ENCODE measurements at regions not wholly inside any gene's neighbourhood (a gene's known extent, or its start where the extent isn't known, plus 50 kb on each side); places are given as distances from the start of the nearest gene placed in this dataset.

- no peak for DNase-seq (ENCODE audit: low spot score in 2 of 2)
- no peaks in the 10 kb centered on the region for H3K9me3 ChIP-seq
- TF ChIP-seq, protein P1, sequence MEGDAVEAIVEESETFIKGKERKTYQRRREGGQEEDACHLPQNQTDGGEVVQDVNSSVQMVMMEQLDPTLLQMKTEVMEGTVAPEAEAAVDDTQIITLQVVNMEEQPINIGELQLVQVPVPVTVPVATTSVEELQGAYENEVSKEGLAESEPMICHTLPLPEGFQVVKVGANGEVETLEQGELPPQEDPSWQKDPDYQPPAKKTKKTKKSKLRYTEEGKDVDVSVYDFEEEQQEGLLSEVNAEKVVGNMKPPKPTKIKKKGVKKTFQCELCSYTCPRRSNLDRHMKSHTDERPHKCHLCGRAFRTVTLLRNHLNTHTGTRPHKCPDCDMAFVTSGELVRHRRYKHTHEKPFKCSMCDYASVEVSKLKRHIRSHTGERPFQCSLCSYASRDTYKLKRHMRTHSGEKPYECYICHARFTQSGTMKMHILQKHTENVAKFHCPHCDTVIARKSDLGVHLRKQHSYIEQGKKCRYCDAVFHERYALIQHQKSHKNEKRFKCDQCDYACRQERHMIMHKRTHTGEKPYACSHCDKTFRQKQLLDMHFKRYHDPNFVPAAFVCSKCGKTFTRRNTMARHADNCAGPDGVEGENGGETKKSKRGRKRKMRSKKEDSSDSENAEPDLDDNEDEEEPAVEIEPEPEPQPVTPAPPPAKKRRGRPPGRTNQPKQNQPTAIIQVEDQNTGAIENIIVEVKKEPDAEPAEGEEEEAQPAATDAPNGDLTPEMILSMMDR (IDR thresholded peaks at IDR 0.05) = no peak
- no peak overlapping the region for H3K4me3 ChIP-seq
- H3K27me3 ChIP-seq = no peaks in the 10 kb centered on the region
- no peaks in the 10 kb centered on the region for H3K36me3 ChIP-seq
- intact Hi-C loops (cut with DNase I) = no loop called here
- no peaks in the 10 kb centered on the region for H3K4me1 ChIP-seq
- no peak overlapping the region for H3K27ac ChIP-seq
These were observed 833.0 kb downstream of the SLC4A3 start for GRCh38 chr2:220460257-220460985.

DNA sequence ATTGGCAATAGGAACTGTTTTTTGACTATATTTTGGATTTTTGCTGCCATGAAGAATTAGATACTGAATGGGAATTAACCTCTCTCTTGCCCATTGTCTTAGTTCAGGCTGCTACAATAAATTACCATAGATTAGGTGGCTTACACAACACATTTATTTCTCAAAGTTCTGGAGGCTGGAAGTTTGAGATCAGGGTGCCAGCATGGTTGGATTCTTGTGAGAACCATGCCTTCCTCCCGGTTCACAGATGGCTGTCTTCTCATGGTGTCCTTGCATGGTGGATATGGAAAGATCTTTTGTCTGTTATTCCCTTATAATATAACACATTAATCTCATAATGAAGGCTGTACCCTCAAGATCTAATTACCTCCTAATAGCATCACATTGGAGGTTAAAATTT is 836.4 kb downstream of the SLC4A3 start:
- intact Hi-C loops (cut with DNase I) = no loop called here
- no peak for DNase-seq (ENCODE audit: low spot score in 2 of 2)
- Histone ChIP-seq H3K4me1 (no peaks in the 10 kb centered on the region), H3K27ac (no peak overlapping the region), H3K4me3 (no peak overlapping the region), H3K27me3 (no peaks in the 10 kb centered on the region), H3K9me3 (no peaks in the 10 kb centered on the region), H3K36me3 (no peaks in the 10 kb centered on the region)
- TF ChIP-seq, protein P1 (IDR thresholded peaks at IDR 0.05) = no peak

DNA sequence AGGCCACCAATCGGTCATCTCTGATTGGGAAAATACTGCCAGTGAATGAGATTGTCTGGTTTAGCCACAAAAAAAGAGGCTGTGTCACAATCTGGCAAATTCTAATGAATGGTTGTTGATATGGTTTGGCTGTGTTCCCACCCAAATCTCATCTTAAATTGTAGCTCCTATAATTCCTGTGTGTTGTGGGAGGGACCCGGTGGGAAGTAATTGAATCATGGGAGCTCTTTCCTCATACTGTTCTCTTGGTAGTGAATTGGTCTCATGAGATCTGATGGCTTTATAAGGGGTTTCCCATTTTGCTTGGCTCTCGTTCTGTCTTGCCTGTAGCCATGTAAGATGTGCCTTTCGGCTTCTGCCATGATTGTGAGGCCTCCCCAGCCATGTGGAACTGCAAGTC is 838.3 kb downstream of the SLC4A3 start:
- Histone ChIP-seq H3K27me3 (no peaks in the 10 kb centered on the region), H3K4me3 (no peak overlapping the region), H3K36me3 (no peaks in the 10 kb centered on the region), H3K9me3 (no peaks in the 10 kb centered on the region), H3K27ac (no peak overlapping the region), H3K4me1 (no peaks in the 10 kb centered on the region)
- TF ChIP-seq, protein P1 (IDR thresholded peaks at IDR 0.05) = no peak
- intact Hi-C loops (cut with DNase I) = no loop called here
- DNase-seq (ENCODE audit: low spot score in 2 of 2) = no peak

GRCh38 chr2:220466251-220466691 is 838.8 kb downstream of the SLC4A3 start:
- no peaks in the 10 kb centered on the region for H3K4me1 ChIP-seq
- DNase-seq (ENCODE audit: low spot score in 2 of 2) = no peak
- H3K4me3 ChIP-seq = no peak overlapping the region
- no peaks in the 10 kb centered on the region for H3K27me3 ChIP-seq
- intact Hi-C loops (cut with DNase I) = no loop called here
- TF ChIP-seq, protein P1 (IDR thresholded peaks at IDR 0.05) = no peak
- no peaks in the 10 kb centered on the region for H3K36me3 ChIP-seq
- H3K9me3 ChIP-seq = no peaks in the 10 kb centered on the region
- H3K27ac ChIP-seq = no peak overlapping the region

GRCh38 chr2:220469201-220469600 is 841.8 kb downstream of the SLC4A3 start:
- TF ChIP-seq, protein P1 (IDR thresholded peaks at IDR 0.05) = no peak
- Histone ChIP-seq H3K27me3 (no peaks in the 10 kb centered on the region), H3K36me3 (no peaks in the 10 kb centered on the region), H3K9me3 (no peaks in the 10 kb centered on the region), H3K4me3 (no peak overlapping the region), H3K27ac (no peak overlapping the region), H3K4me1 (no peaks in the 10 kb centered on the region)
- intact Hi-C loops (cut with DNase I) = no loop called here
- no peak for DNase-seq (ENCODE audit: low spot score in 2 of 2)

Measured in ascending aorta (tissue), 2 donors.